Naive thymus-derived CD4-positive, alpha-beta T cell (primary cell): ENCODE measurements at regions not wholly inside any gene's neighbourhood (a gene's known extent, or its start where the extent isn't known, plus 50 kb on each side); places are given as distances from the start of the nearest gene placed in this dataset.

Experiments
- ATAC-seq: fragments of 150-1000 bp; cut with Tn5 transposase; 2 replicates; pipeline ENCODE4 v1.10.0; 2021; ENCODE audit warnings: mild to moderate bottlenecking, moderate library complexity
- CTCF ChIA-PET: fragments of 350-600 bp; sonication (Branson Sonifier 250); formaldehyde crosslinking; loops from one replicate; lab custom pipeline; 2021; ENCODE audit warnings: antibody characterized with exemption; lab: Charles Lee
- POLR2A ChIA-PET: fragments of 350-600 bp; sonication (Branson Sonifier 250); formaldehyde crosslinking; loops from one replicate; lab custom pipeline; 2021; ENCODE audit warnings: antibody characterized with exemption, inconsistent platforms; lab: Charles Lee
- DNase-seq, 9 donors: peaks; one replicate each; pipeline versions ENCODE4 v3.0.0 to v3.0.0-alpha.2; 2020 to 2022; ENCODE audit warnings: mixed read lengths in 1 of 9
- H3K27ac ChIP-seq: one replicate; pipeline ENCODE4 v1.7.0; 2013; ENCODE audit warnings: mild to moderate bottlenecking, low read depth, low read length, moderate library complexity
- H3K27me3 ChIP-seq, 2 donors: one replicate each; pipeline ENCODE4 v1.7.0; 2013; ENCODE audit warnings: low read length in 2 of 2, mild to moderate bottlenecking in 2 of 2, moderate library complexity in 2 of 2; ENCODE audit not compliant: control insufficient read depth in 2 of 2, insufficient read depth in 2 of 2
- H3K36me3 ChIP-seq, 3 experiments: 1 replicate in 2 of 3; 2 replicates in 1 of 3; pipeline ENCODE4 v1.7.0; 2013; ENCODE audit warnings: low read length in 3 of 3, mild to moderate bottlenecking in 3 of 3, moderate library complexity in 1 of 3; ENCODE audit not compliant: insufficient read depth in 3 of 3, control insufficient read depth in 2 of 3
- H3K4me1 ChIP-seq, 2 donors: one replicate each; pipeline ENCODE4 v1.7.0; 2013; ENCODE audit warnings: low read length in 2 of 2, mild to moderate bottlenecking in 2 of 2, moderate library complexity in 1 of 2; ENCODE audit not compliant: control insufficient read depth in 2 of 2, insufficient read depth in 2 of 2
- H3K4me3 ChIP-seq: 2 replicates; pipeline ENCODE4 v1.7.0; 2013; ENCODE audit warnings: mild to moderate bottlenecking, low read length
- H3K9me3 ChIP-seq, 3 experiments: 1 replicate in 2 of 3; 2 replicates in 1 of 3; pipeline ENCODE4 v1.7.0; 2013; ENCODE audit warnings: low read length in 3 of 3; ENCODE audit not compliant: control insufficient read depth in 2 of 3
- H3K27ac Mint-ChIP-seq, 9 donors: one replicate each; pipeline ENCODE4 v1.8.0; 2020 to 2022; ENCODE audit warnings: mixed read lengths in 9 of 9, mild to moderate bottlenecking in 8 of 9, moderate library complexity in 5 of 9, inconsistent platforms in 2 of 9
- H3K27me3 Mint-ChIP-seq, 5 donors: one replicate each; pipeline ENCODE4 v1.8.0; 2021 to 2022; ENCODE audit warnings: mixed read lengths in 5 of 5, mild to moderate bottlenecking in 1 of 5
- H3K36me3 Mint-ChIP-seq, 5 donors: one replicate each; pipeline ENCODE4 v1.8.0; 2020 to 2022; ENCODE audit warnings: mixed read lengths in 5 of 5, mild to moderate bottlenecking in 3 of 5, inconsistent platforms in 1 of 5
- H3K4me1 Mint-ChIP-seq, 7 donors: one replicate each; pipeline ENCODE4 v1.8.0; 2020 to 2022; ENCODE audit warnings: mixed read lengths in 7 of 7, mild to moderate bottlenecking in 3 of 7, inconsistent platforms in 1 of 7
- H3K4me3 Mint-ChIP-seq, 10 donors: one replicate each; pipeline ENCODE4 v1.8.0; 2020 to 2022; ENCODE audit warnings: mild to moderate bottlenecking in 10 of 10, mixed read lengths in 10 of 10, moderate library complexity in 6 of 10, inconsistent platforms in 2 of 10
- H3K9me3 Mint-ChIP-seq, 11 donors: one replicate each; pipeline ENCODE4 v1.8.0; 2020 to 2022; ENCODE audit warnings: mixed read lengths in 11 of 11, mild to moderate bottlenecking in 4 of 11, inconsistent platforms in 1 of 11, moderate library complexity in 1 of 11
- intact Hi-C, 2 donors: fragments of 100-400 bp; cut with micrococcal nuclease; formaldehyde crosslinking; loops; one replicate each; pipeline ENCODE4 v1.15.1; 2023

GRCh38 chr4:153045111-153045982 is 109.2 kb downstream of the FHDC1 start:
- ChIA-PET CTCF (interaction anchor here (0.6 to 0.7 kb wide), 2 partner anchors 255 to 637 kb away, joined by 3 to 4 read pairs; no protein-coding TSS in a partner anchor), POLR2A (no interaction called here)
- no peak for DNase-seq
- no peak overlapping the region for H3K4me3 ChIP-seq
- intact Hi-C loops = no loop called here
- H3K27ac ChIP-seq = no peak overlapping the region
- Mint-ChIP-seq H3K4me3 (no peak overlapping the region), H3K9me3 (peaks cover 0 to 11% (median 2%) of the 10 kb centered on the region in 11 donors), H3K4me1 (peaks cover 0 to 10% (median 6%) of the 10 kb centered on the region in 7 donors), H3K27ac (peak overlapping the region in 1 of 9 donors; percentile 3), H3K27me3 (peaks cover 0 to 26% (median 0%) of the 10 kb centered on the region in 5 donors), H3K36me3 (peaks cover 0 to 2% (median 0%) of the 10 kb centered on the region in 5 donors)
- H3K9me3 ChIP-seq = peaks cover 0 to 5% (median 0%) of the 10 kb centered on the region in 3 experiments
- ATAC-seq = peak; percentile 32
- H3K36me3 ChIP-seq = no peaks in the 10 kb centered on the region
- no peaks in the 10 kb centered on the region for H3K4me1 ChIP-seq
- H3K27me3 ChIP-seq = peaks cover 0 to 2% of the 10 kb centered on the region in 2 donors

GRCh38 chr4:153058671-153059060 is 122.5 kb downstream of the FHDC1 start:
- peaks cover 11 to 36% (median 30%) of the 10 kb centered on the region in 5 donors for H3K27me3 Mint-ChIP-seq
- CTCF ChIA-PET = no interaction called here
- H3K4me1 Mint-ChIP-seq = peaks cover 0 to 6% (median 0%) of the 10 kb centered on the region in 7 donors

GRCh38 chr4:153060196-153060595 is 124.1 kb downstream of the FHDC1 start:
- intact Hi-C loops = no loop called here
- Histone ChIP-seq H3K9me3 (no peaks in the 10 kb centered on the region), H3K4me1 (no peaks in the 10 kb centered on the region), H3K27me3 (peaks cover 0 to under 1% of the 10 kb centered on the region in 2 donors), H3K4me3 (no peak overlapping the region), H3K36me3 (no peaks in the 10 kb centered on the region), H3K27ac (no peak overlapping the region)
- Mint-ChIP-seq H3K4me3 (no peak overlapping the region), H3K9me3 (peaks cover 0 to 2% (median 0%) of the 10 kb centered on the region in 11 donors), H3K27ac (no peak overlapping the region), H3K4me1 (peaks cover 0 to 6% (median 0%) of the 10 kb centered on the region in 7 donors), H3K36me3 (peaks cover 0 to 3% (median 0%) of the 10 kb centered on the region in 5 donors), H3K27me3 (peaks cover 6 to 28% (median 24%) of the 10 kb centered on the region in 5 donors)
- ChIA-PET POLR2A (no interaction called here), CTCF (no interaction called here)
- DNase-seq = no peak
- no peak for ATAC-seq

More at GRCh38 chr4:153058671-153059060, 122.5 kb downstream of the FHDC1 start:
- Histone ChIP-seq H3K4me3 (no peak overlapping the region), H3K4me1 (no peaks in the 10 kb centered on the region), H3K9me3 (no peaks in the 10 kb centered on the region), H3K27me3 (peaks cover 0 to 7% of the 10 kb centered on the region in 2 donors), H3K36me3 (no peaks in the 10 kb centered on the region), H3K27ac (no peak overlapping the region)
- ATAC-seq (no peak), DNase-seq (no peak)
- H3K27ac Mint-ChIP-seq = no peak overlapping the region
- H3K9me3 Mint-ChIP-seq = peaks cover 0 to 2% (median 0%) of the 10 kb centered on the region in 11 donors
- peaks cover 0 to 8% (median 0%) of the 10 kb centered on the region in 5 donors for H3K36me3 Mint-ChIP-seq
- POLR2A ChIA-PET = no interaction called here
- intact Hi-C loops = no loop called here
- no peak overlapping the region for H3K4me3 Mint-ChIP-seq

GRCh38 chr4:153061971-153062370 is 125.8 kb downstream of the FHDC1 start:
- ChIA-PET POLR2A (no interaction called here), CTCF (no interaction called here)
- H3K27me3 ChIP-seq = no peaks in the 10 kb centered on the region
- no peak overlapping the region for H3K4me3 Mint-ChIP-seq
- intact Hi-C loops = no loop called here
- H3K4me1 Mint-ChIP-seq = peaks cover 0 to 6% (median 0%) of the 10 kb centered on the region in 7 donors
- no peaks in the 10 kb centered on the region for H3K36me3 ChIP-seq
- no peaks in the 10 kb centered on the region for H3K4me1 ChIP-seq
- peaks cover 0 to 2% (median 0%) of the 10 kb centered on the region in 11 donors for H3K9me3 Mint-ChIP-seq
- DNase-seq (no peak), ATAC-seq (no peak)
- peaks cover 0 to 3% (median 0%) of the 10 kb centered on the region in 5 donors for H3K36me3 Mint-ChIP-seq
- H3K27ac Mint-ChIP-seq = no peak overlapping the region
- H3K4me3 ChIP-seq = no peak overlapping the region
- H3K9me3 ChIP-seq = no peaks in the 10 kb centered on the region
- peaks cover 5 to 17% (median 13%) of the 10 kb centered on the region in 5 donors for H3K27me3 Mint-ChIP-seq
- no peak overlapping the region for H3K27ac ChIP-seq

- Histone ChIP-seq H3K4me3 (no peak overlapping the region), H3K9me3 (no peaks in the 10 kb centered on the region), H3K36me3 (no peaks in the 10 kb centered on the region), H3K27ac (no peak overlapping the region), H3K4me1 (no peaks in the 10 kb centered on the region), H3K27me3 (no peaks in the 10 kb centered on the region)
- H3K27me3 Mint-ChIP-seq = peaks cover 3 to 13% (median 9%) of the 10 kb centered on the region in 5 donors
- intact Hi-C loops = no loop called here
- peaks cover 0 to 6% (median 0%) of the 10 kb centered on the region in 7 donors for H3K4me1 Mint-ChIP-seq
- no peak overlapping the region for H3K4me3 Mint-ChIP-seq
- ATAC-seq (no peak), DNase-seq (no peak)
- H3K36me3 Mint-ChIP-seq = peaks cover 0 to 3% (median 0%) of the 10 kb centered on the region in 5 donors
- no peak overlapping the region for H3K27ac Mint-ChIP-seq
- POLR2A ChIA-PET = no interaction called here
- CTCF ChIA-PET = no interaction called here
- H3K9me3 Mint-ChIP-seq = peaks cover 0 to 2% (median 0%) of the 10 kb centered on the region in 11 donors
Measured at GRCh38 chr4:153062652-153063168, 126.6 kb downstream of the FHDC1 start.

- peaks cover 0 to 3% (median 0%) of the 10 kb centered on the region in 5 donors for H3K36me3 Mint-ChIP-seq
- DNase-seq (no peak), ATAC-seq (no peak)
- no peak overlapping the region for H3K4me3 Mint-ChIP-seq
- H3K9me3 Mint-ChIP-seq = peaks cover 0 to 2% (median 0%) of the 10 kb centered on the region in 11 donors
- no peak overlapping the region for H3K27ac ChIP-seq
- no peak overlapping the region for H3K27ac Mint-ChIP-seq
- no peaks in the 10 kb centered on the region for H3K9me3 ChIP-seq
- CTCF ChIA-PET = no interaction called here
- H3K4me1 ChIP-seq = no peaks in the 10 kb centered on the region
- H3K4me3 ChIP-seq = no peak overlapping the region
- intact Hi-C loops = no loop called here
- POLR2A ChIA-PET = no interaction called here
- no peaks in the 10 kb centered on the region for H3K27me3 ChIP-seq
- peaks cover 0 to 6% (median 0%) of the 10 kb centered on the region in 7 donors for H3K4me1 Mint-ChIP-seq
- H3K27me3 Mint-ChIP-seq = peaks cover 0 to 8% (median 4%) of the 10 kb centered on the region in 5 donors
- H3K36me3 ChIP-seq = no peaks in the 10 kb centered on the region
Measured at GRCh38 chr4:153063490-153063889, 127.4 kb downstream of the FHDC1 start.
